CD4-positive, alpha-beta T cell treated with Interleukin-12 subunit alpha and Interleukin-12 subunit beta, for 1 hour (primary cell): ENCODE measurements at regions not wholly inside any gene's neighbourhood (a gene's known extent, or its start where the extent isn't known, plus 50 kb on each side); places are given as distances from the start of the nearest gene placed in this dataset.
A peak's percentile ranks its signal among the peaks of the same experiment; 100 is the strongest.

Source experiments
- DNase-seq: peaks from one replicate; pipeline ENCODE4 v3.0.0-alpha.2; 2020

- DNase-seq: no peak
Observed at GRCh38 chr6:44664716-44665115, 277.2 kb downstream of the CDC5L start.

- no peak for DNase-seq
Observed at GRCh38 chr6:44665143-44665542, 277.6 kb downstream of the CDC5L start.

- DNase-seq: no peak
Observed at GRCh38 chr6:44665683-44666082, 278.2 kb downstream of the CDC5L start.

DNA sequence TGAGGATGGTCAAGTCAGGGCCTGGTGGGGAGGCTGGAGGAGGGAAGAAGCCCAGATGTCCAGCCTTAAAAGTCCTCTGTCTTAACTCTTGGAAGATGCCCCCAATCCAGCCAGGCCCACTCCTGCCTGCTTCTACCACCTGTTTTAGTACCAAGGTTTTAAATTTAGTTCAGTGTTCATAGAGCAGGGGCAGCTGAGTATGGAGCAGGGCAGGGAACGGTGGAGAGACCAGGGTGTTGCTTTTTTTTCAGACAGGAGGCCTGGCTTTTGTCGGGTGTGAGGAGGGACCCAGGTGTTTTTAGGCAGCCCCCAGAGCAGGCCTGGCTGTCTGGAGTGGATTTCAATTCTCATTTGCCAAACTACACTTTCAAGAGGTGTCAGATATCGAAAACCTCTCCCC is 278.8 kb downstream of the CDC5L start:
- no peak for DNase-seq

GRCh38 chr6:44667226-44667625 is 279.7 kb downstream of the CDC5L start:
- DNase-seq: no peak

DNA sequence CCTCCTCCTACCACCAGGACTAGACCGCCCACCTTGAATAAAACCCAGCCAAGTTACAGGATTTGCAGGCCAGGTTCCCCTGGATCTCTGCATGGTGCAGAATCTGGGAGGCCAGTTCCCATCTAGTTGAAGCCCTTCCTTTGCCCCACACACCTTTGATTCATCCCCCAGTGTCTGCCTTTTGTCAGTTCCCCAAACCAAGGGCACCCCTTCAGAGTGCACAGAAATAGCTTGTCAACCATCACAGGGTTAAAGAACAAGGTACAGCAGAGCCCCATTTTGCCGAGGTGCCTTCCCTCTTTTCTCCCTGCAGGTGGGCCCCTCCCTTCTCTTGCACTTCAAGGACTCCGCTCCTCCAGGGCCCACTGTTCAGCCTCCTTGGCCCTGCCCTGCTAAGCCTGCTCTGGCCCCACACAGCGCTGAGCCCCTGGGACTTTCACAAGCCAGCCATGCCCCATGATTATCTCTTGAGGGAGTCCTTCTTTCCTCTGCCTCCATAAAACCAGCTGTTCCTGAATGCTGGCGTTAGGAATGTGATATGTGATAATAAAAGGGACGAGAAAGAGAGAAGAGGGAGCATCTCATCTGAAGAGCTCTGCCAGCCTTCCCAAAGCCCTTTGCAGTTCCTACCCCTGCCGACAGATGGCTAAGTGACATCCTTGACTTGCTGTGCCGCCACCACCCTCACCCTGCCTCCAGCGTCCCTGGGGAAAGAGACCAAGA is 280.3 kb downstream of the CDC5L start:
- peak; percentile 30 for DNase-seq

GRCh38 chr6:44668391-44668930 is 281.0 kb downstream of the CDC5L start:
- DNase-seq: no peak

GRCh38 chr6:44668976-44669934 is 281.7 kb downstream of the CDC5L start:
- DNase-seq: no peak

DNA sequence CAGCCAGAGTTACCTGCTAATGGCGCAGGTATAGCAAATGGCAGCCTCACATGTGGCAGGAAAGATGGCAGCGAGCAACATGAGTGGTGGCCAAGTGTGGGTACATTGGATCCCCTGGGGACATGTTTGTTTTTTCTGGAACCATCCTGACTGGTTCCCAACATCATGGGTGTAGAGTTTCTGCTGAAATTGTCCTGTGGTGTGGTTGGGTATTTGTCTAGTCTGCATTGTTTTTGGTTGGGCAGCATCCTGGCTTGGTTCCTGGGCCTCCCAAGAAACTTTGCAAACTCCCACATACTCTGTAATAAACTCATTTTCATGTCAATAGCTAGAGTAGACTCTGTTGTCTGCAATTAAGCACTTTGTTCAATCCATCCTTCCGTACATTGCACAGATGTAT is 282.6 kb downstream of the CDC5L start:
- no peak for DNase-seq

GRCh38 chr6:44671333-44671732 is 283.8 kb downstream of the CDC5L start:
- no peak for DNase-seq

GRCh38 chr6:44672086-44672485 is 284.6 kb downstream of the CDC5L start:
- DNase-seq: no peak

DNA sequence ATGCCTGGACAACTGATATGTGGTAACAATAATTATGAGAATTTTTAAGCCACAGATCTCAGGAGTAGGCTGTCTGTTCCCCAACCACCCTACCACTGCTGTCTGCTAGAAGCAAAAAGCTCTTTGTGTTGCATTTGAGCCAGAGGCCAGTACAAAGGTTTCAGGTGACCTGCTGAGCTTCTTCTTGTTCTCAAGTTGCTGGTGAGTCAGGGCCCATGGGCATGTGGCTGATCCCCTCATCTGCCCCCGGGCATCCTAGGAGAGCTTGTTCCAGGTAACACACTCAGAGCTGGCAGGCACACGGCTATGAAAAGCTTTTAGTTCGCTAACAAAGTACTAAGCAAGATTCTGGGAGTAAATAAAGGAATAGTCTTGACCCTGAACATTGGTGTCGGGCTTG is 285.3 kb downstream of the CDC5L start:
- no peak for DNase-seq

DNA sequence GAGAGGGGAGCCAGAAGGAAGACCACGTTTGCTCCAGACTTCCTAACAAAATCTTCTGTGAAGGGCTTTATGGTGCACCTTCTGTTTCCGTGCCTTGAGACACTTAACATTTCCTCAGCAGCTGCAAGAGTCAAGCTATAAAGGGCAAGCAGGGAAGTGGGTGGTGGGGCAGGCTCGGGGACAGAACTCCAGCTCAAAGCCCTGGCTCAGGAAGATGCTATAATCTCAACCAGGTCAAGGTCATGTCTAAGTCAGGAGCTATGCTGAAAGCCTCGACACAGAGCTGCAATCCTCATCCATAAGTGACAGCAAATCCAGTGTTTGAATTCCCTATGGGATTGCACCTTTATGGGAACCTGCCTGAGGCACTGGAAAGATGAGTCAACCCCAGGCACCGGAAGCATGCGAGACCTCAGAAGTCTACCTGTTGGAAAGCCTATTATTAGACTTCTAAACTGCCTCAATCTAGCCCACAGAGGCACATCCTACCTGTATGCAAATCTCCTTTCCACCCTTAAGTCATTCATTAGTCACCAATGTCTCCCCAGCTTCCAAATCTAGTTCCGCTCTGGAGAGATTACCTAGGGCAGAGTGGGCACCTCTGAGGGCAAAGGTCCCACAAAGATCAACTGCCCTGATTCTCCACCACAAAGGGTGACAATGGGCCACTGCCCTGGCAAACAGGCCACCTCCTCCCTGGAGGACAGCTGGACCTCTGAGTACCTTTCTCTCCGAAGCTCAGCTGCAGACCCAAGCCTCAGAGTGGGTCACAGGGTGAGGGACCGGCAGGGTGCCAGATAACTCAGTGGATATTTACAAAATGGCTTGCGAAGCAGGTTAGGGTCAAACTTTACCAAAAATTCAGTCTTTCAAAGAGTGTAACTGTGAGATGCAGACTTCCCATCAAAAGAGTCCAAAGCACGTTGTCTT is 287.0 kb downstream of the CDC5L start:
- DNase-seq: no peak

DNA sequence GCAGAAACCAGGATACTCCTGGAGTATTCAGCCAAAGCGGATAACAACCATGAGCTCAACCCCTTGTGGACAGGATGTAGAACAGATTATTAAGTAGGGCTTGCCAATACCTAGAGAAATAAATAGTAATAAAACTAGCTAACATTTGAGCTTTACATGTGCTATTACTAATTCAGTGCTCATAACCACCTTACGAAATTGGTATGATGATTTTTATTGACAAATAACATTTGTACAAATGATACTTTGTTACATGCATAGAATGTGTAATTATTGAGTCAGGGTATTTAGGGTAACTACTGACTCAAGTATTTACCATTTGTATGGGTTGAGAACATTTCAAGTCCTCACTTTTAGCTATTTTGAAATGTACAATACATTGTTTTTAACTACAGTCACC is 287.9 kb downstream of the CDC5L start:
- DNase-seq: no peak

GRCh38 chr6:44676246-44676790 is 288.8 kb downstream of the CDC5L start:
- no peak for DNase-seq

DNA sequence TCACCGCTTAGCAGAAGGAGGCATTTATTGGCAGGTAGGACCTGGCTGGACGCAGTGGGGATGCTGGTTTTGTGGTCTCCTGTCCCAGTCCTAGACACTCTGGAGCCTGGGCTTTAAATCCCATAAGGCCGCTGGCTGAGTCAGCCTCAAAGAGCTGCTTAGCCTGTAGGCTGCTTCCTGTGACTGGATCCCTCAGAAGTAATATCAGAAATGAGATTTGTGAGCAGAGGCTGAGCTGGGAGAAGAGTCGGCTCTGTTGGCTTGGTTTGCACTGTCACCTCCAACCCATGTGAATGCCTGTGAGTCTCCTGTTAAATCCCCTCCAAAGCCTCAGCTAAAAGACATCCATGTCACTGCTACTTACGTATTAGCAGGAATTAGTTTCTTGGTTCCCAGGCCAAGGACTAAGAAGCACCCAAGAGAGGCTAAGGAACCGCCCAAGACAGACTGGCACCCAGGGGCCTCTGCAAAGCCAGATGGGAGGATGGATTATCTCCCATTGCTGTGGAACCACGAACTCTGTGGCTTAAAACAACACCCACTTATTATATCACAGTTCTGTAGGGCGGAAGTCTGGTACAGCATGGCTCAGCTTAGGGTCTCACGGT is 289.4 kb downstream of the CDC5L start:
- DNase-seq: no peak

DNA sequence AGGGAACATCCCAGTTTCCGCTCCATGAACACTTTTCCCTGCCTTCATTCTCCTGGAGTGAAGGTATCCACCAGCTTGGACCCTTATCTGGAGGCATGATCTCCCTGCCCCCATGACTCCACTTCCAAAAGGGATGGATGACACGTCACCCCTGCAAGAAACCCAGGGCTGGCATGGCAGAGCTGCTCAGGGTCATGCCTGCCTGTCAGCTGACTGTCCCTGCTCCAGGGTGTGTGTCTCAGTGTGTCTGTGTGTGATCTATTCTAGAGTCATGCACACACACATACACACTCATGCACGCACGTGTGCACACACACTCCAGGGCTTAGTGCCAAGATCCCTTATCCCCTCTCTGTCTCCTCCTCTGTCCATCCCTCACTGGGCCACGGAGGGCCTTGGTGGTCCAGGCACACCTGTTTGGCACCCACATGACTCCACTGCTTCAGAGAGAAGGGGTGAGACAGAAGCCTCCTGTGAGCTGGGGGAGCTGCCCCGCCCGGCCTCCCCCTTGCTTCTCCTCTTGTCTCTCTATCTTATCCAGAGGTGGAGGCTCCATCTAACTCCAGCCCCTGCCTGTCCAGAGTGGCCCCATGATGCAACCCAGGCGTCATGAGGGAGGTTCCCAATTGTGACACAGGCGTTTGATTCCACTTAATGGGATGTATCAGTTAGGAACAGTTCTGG is 290.9 kb downstream of the CDC5L start:
- DNase-seq: no peak

DNA sequence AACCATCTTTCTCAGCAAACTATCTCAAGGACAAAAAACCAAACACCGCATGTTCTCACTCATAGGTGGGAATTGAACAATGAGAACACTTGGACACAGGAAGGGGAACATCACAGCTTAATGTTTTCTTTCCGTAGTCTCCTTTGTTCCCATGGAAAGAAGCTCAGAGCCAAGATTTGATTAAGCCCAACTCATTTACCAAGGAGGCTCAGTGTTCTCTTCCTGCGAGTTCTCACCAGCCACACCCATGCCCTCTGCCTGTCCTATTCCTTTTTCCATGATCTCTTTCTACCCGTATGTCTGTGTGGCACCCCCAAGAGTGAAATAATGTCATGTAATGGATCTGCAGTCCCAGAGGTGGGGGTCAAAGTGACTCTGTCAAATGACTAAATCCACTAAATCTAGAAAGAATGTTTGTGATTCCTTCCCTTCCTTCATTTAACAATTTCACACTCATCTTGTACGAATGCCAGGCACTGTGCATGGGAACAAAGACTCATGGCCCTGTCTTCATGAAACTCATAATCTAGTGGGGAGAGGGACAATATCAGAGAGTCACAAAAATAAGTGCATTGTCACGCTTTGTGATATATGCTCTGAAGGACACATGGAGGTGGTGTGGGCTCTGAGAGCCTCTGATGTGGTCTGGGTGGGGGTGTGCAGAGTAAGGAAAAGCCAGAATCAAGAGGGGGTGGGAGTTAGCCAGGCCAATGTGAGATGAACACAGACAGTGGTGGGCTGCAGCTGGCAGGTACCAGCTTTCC is 292.1 kb downstream of the CDC5L start:
- no peak for DNase-seq

DNA sequence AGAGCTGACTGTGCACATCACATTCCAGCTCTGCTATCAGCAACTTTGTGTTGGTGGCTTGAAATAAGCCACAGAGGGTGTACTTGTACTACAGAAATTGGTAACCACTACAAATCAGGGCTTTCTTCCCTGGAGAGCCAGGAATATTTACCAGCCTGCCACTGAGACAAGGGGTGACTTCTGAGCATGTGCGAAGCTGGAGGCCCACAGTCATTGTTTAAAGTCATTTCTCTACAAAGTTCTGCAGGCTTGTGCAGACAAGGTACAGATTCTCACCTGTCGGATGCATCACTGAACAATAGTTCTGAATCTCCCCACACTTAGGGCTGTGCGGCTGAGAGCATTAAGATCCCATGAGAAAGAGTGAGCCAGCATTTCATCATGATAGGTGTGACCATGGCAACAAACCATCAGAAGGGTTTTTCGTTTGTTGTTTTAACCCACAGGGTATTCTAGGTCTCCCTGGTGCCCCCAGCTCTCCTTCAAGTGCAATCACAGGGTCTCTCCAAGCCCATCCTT is 292.8 kb downstream of the CDC5L start:
- no peak for DNase-seq

- DNase-seq: no peak
Observed at GRCh38 chr6:44681761-44682160, 294.3 kb downstream of the CDC5L start.
